Left lung (tissue), 4 donors: ENCODE measurements at regions not wholly inside any gene's neighbourhood (a gene's known extent, or its start where the extent isn't known, plus 50 kb on each side); places are given as distances from the start of the nearest gene placed in this dataset.

Experiments used
- ATAC-seq: fragments of 200-7000 bp; cut with Tn5 transposase; one replicate; pipeline ENCODE4 v1.9.1; 2020; ENCODE audit warnings: moderate library complexity
- DNase-seq, 4 donors: peaks; one replicate each; pipeline ENCODE4 v3.0.0-alpha.2; 2013 to 2020
- H3K27ac ChIP-seq, 2 donors: fragments of 200-600 bp; sonication (generic) in 1 of 2; one replicate each; pipeline versions ENCODE4 v1.5.0 to v1.8.0; 2020 to 2021
- H3K27me3 ChIP-seq, 2 donors: fragments of 200-600 bp; sonication (generic) in 1 of 2; one replicate each; pipeline versions ENCODE4 v1.5.0 to v1.8.0; 2020 to 2021
- H3K36me3 ChIP-seq, 2 donors: fragments of 200-600 bp; sonication (generic) in 1 of 2; one replicate each; pipeline versions ENCODE4 v1.5.0 to v1.8.0; 2020 to 2021
- H3K4me1 ChIP-seq, 2 donors: fragments of 200-600 bp; one replicate each; pipeline ENCODE4 v1.8.0; 2021
- H3K4me3 ChIP-seq, 2 donors: fragments of 200-600 bp; sonication (generic) in 1 of 2; one replicate each; pipeline versions ENCODE4 v1.5.0 to v1.8.0; 2020 to 2021; ENCODE audit warnings: mild to moderate bottlenecking in 1 of 2
- H3K9me3 ChIP-seq, 2 donors: fragments of 200-600 bp; sonication (generic) in 1 of 2; one replicate each; pipeline versions ENCODE4 v1.5.0 to v1.8.0; 2020 to 2021
- CTCF ChIP-seq, 2 donors: fragments of 200-600 bp; sonication (generic) in 1 of 2; IDR thresholded peaks; one replicate each; pipeline versions ENCODE4 v1.5.0 to v1.8.0; 2021; ENCODE audit warnings: antibody characterized with exemption in 2 of 2
- intact Hi-C, 2 donors: fragments of 100-400 bp; cut with DNase I; formaldehyde crosslinking; loops; one replicate each; pipeline versions ENCODE4 v1.11.2 to v1.14.2; 2022
- donor health status: DM: no; HTN: yes; CAD: no.
- donor health status: DM: no; HTN: no; CAD: no.

- DNase-seq (no peak), ATAC-seq (no peak)
- no peaks in the 10 kb centered on the region for H3K9me3 ChIP-seq
- H3K4me1 ChIP-seq, result peaks cover 0 to 9% of the 10 kb centered on the region in 2 donors
- no peak overlapping the region for H3K4me3 ChIP-seq
- intact Hi-C loops, result no loop called here
- no peaks in the 10 kb centered on the region for H3K36me3 ChIP-seq
- no peak overlapping the region for H3K27ac ChIP-seq
- H3K27me3 ChIP-seq, result no peaks in the 10 kb centered on the region
- no peak for TF ChIP-seq CTCF (IDR thresholded peaks at IDR 0.05)
Measured at GRCh38 chr1:168435439-168435838, 108.4 kb downstream of the XCL2 start.

- no peak for TF ChIP-seq CTCF (IDR thresholded peaks at IDR 0.05)
- intact Hi-C loops, result no loop called here
- Histone ChIP-seq H3K9me3 (no peaks in the 10 kb centered on the region), H3K27ac (no peak overlapping the region), H3K27me3 (no peaks in the 10 kb centered on the region), H3K4me1 (no peaks in the 10 kb centered on the region), H3K36me3 (no peaks in the 10 kb centered on the region), H3K4me3 (no peak overlapping the region)
- DNase-seq (no peak), ATAC-seq (no peak)
Measured at GRCh38 chr1:168433238-168433637, 110.6 kb downstream of the XCL2 start.

GRCh38 chr1:168431882-168432281 lies 111.9 kb downstream of the XCL2 start:
- TF ChIP-seq CTCF (IDR thresholded peaks at IDR 0.05), result no peak
- no peaks in the 10 kb centered on the region for H3K9me3 ChIP-seq
- no peak overlapping the region for H3K4me3 ChIP-seq
- H3K27me3 ChIP-seq, result no peaks in the 10 kb centered on the region
- H3K27ac ChIP-seq, result no peak overlapping the region
- ATAC-seq (no peak), DNase-seq (no peak)
- peaks cover 0 to under 1% of the 10 kb centered on the region in 2 donors for H3K4me1 ChIP-seq
- H3K36me3 ChIP-seq, result no peaks in the 10 kb centered on the region
- intact Hi-C loops, result no loop called here

GRCh38 chr1:168430321-168430720 lies 113.5 kb downstream of the XCL2 start:
- Histone ChIP-seq H3K4me3 (no peak overlapping the region), H3K9me3 (no peaks in the 10 kb centered on the region), H3K36me3 (no peaks in the 10 kb centered on the region), H3K4me1 (peaks cover 0 to 4% of the 10 kb centered on the region in 2 donors), H3K27ac (no peak overlapping the region), H3K27me3 (no peaks in the 10 kb centered on the region)
- TF ChIP-seq CTCF (IDR thresholded peaks at IDR 0.05), result no peak
- no peak for DNase-seq
- intact Hi-C loops, result no loop called here
- no peak for ATAC-seq

- Histone ChIP-seq H3K27ac (no peak overlapping the region), H3K27me3 (no peaks in the 10 kb centered on the region), H3K9me3 (no peaks in the 10 kb centered on the region), H3K36me3 (no peaks in the 10 kb centered on the region), H3K4me1 (peaks cover 0 to 4% of the 10 kb centered on the region in 2 donors), H3K4me3 (no peak overlapping the region)
- DNase-seq (no peak), ATAC-seq (peak; percentile 18)
- no peak for TF ChIP-seq CTCF (IDR thresholded peaks at IDR 0.05)
- intact Hi-C loops, result no loop called here
Measured at GRCh38 chr1:168428063-168428731, 115.6 kb downstream of the XCL2 start.
